Testis (tissue), 2 donors: ENCODE measurements at regions not wholly inside any gene's neighbourhood (a gene's known extent, or its start where the extent isn't known, plus 50 kb on each side); places are given as distances from the start of the nearest gene placed in this dataset.

Experiments used
- CTCF ChIP-seq, 3 experiments: fragments of 450-650 bp in 2 of 3; fragments of 200-600 bp in 1 of 3; sonication (generic) in 1 of 3; IDR thresholded peaks; one replicate each; pipeline ENCODE4 v1.5.1; 2016 to 2019; ENCODE audit warnings: antibody characterized with exemption in 3 of 3, mild to moderate bottlenecking in 2 of 3, moderate library complexity in 1 of 3
- POLR2A ChIP-seq: fragments of 450-650 bp; IDR thresholded peaks from one replicate; pipeline ENCODE4 v1.6.1; 2017; ENCODE audit warnings: antibody characterized with exemption, mild to moderate bottlenecking, moderate library complexity

- TF ChIP-seq CTCF (IDR thresholded peaks at IDR 0.05) (no peak), POLR2A (no peak)
Measured at GRCh38 chr2:120960770-120961366, 225.2 kb downstream of the GLI2 start.
